ENCODE measurements at regions not wholly inside any gene's neighbourhood (a gene's known extent, or its start where the extent isn't known, plus 50 kb on each side); places are given as distances from the start of the nearest gene placed in this dataset.
"Not testable (repeated sequence)": the region's sequence is repeated elsewhere in the genome, so short reads cannot be mapped to it uniquely, and the experiment has no call there.

- DNase-seq (ENCODE audit: low read depth, low spot score), result no peak
These were observed 461.4 kb downstream of the SIPA1L2 start for GRCh38 chr1:232168508-232168907.

- DNase-seq (ENCODE audit: low read depth, low spot score), result no peak
These were observed 463.0 kb downstream of the SIPA1L2 start for GRCh38 chr1:232166942-232167341.

GRCh38 chr1:232164078-232164963, 465.6 kb downstream of the SIPA1L2 start:
- no peak for DNase-seq (ENCODE audit: low read depth, low spot score)

- DNase-seq (ENCODE audit: low read depth, low spot score), result no peak
These were observed 466.4 kb downstream of the SIPA1L2 start for GRCh38 chr1:232163533-232163932.

- DNase-seq (ENCODE audit: low read depth, low spot score), result no peak
These were observed 467.9 kb downstream of the SIPA1L2 start for GRCh38 chr1:232162001-232162400.

- DNase-seq (ENCODE audit: low read depth, low spot score), result not testable (repeated sequence)
These were observed 471.4 kb downstream of the SIPA1L2 start for GRCh38 chr1:232158558-232158957.

GRCh38 chr1:232156070-232156469, 473.9 kb downstream of the SIPA1L2 start:
- not testable (repeated sequence) for DNase-seq (ENCODE audit: low read depth, low spot score)

GRCh38 chr1:232153652-232154051, 476.3 kb downstream of the SIPA1L2 start:
- DNase-seq (ENCODE audit: low read depth, low spot score), result no peak

GRCh38 chr1:232150770-232151548, 479.0 kb downstream of the SIPA1L2 start:
- no peak for DNase-seq (ENCODE audit: low read depth, low spot score)

GRCh38 chr1:232149287-232150201, 480.4 kb downstream of the SIPA1L2 start:
- no peak for DNase-seq (ENCODE audit: low read depth, low spot score)

GRCh38 chr1:232147215-232147614, 482.7 kb downstream of the SIPA1L2 start:
- no peak for DNase-seq (ENCODE audit: low read depth, low spot score)

- DNase-seq (ENCODE audit: low read depth, low spot score), result no peak
These were observed 483.4 kb downstream of the SIPA1L2 start for GRCh38 chr1:232146514-232146913.

GRCh38 chr1:232145768-232146167, 484.2 kb downstream of the SIPA1L2 start:
- DNase-seq (ENCODE audit: low read depth, low spot score), result no peak

- no peak for DNase-seq (ENCODE audit: low read depth, low spot score)
These were observed 485.2 kb downstream of the SIPA1L2 start for GRCh38 chr1:232144696-232145230.

- DNase-seq (ENCODE audit: low read depth, low spot score), result no peak
These were observed 486.5 kb downstream of the SIPA1L2 start for GRCh38 chr1:232143315-232143886.

- no peak for DNase-seq (ENCODE audit: low read depth, low spot score)
These were observed 487.3 kb downstream of the SIPA1L2 start for GRCh38 chr1:232142403-232143314.

- not testable (repeated sequence) for DNase-seq (ENCODE audit: low read depth, low spot score)
These were observed 488.8 kb downstream of the SIPA1L2 start for GRCh38 chr1:232141167-232141448.

GRCh38 chr1:232140419-232141166, 489.3 kb downstream of the SIPA1L2 start:
- no peak for DNase-seq (ENCODE audit: low read depth, low spot score)

GRCh38 chr1:232139444-232139843, 490.5 kb downstream of the SIPA1L2 start:
- no peak for DNase-seq (ENCODE audit: low read depth, low spot score)

Measured in smooth muscle cell of the brain vasculature (primary cell).